DND-41 (cell line): ENCODE measurements at regions not wholly inside any gene's neighbourhood (a gene's known extent, or its start where the extent isn't known, plus 50 kb on each side); places are given as distances from the start of the nearest gene placed in this dataset.

Experiments used
- ATAC-seq: fragments of 200-7000 bp; cut with Tn5 transposase; 3 replicates; pipeline ENCODE4 v1.9.1; 2021; ENCODE audit warnings: low read depth; ENCODE audit not compliant: insufficient read depth
- DNase-seq: peaks from one replicate; pipeline ENCODE4 v3.0.0-alpha.2; 2020
- H2AFZ ChIP-seq: 2 replicates; pipeline ENCODE4 v1.6.0; 2012; ENCODE audit warnings: low read depth, low read length
- H3K27ac ChIP-seq: 2 replicates; pipeline ENCODE4 v1.5.1; 2012; ENCODE audit warnings: low read length, inconsistent platforms
- H3K27me3 ChIP-seq: fragments of 200-600 bp; sonication (generic); 2 replicates; pipeline ENCODE4 v1.6.0; 2012; ENCODE audit warnings: low read length, mild to moderate bottlenecking, inconsistent platforms; ENCODE audit not compliant: insufficient read depth, poor library complexity
- H3K36me3 ChIP-seq: 2 replicates; pipeline ENCODE4 v1.5.1; 2012; ENCODE audit warnings: low read length, inconsistent platforms; ENCODE audit not compliant: insufficient read depth
- H3K4me1 ChIP-seq: 2 replicates; pipeline ENCODE4 v1.5.1; 2012; ENCODE audit warnings: mild to moderate bottlenecking, low read length; ENCODE audit not compliant: insufficient read depth
- H3K4me2 ChIP-seq: 2 replicates; pipeline ENCODE4 v1.6.0; 2012; ENCODE audit warnings: mild to moderate bottlenecking, moderate library complexity, low read length, inconsistent platforms; ENCODE audit not compliant: insufficient read depth
- H3K4me3 ChIP-seq, 2 experiments: fragments of 200-600 bp in 1 of 2; shearing (Covaris generic) in 1 of 2; 2 replicates each; pipeline ENCODE4 v1.5.1; 2012 to 2016; ENCODE audit warnings: inconsistent platforms in 2 of 2, low read length in 2 of 2, mild to moderate bottlenecking in 2 of 2, low read depth in 1 of 2, moderate library complexity in 1 of 2
- H3K79me2 ChIP-seq: 2 replicates; pipeline ENCODE4 v1.6.0; 2012; ENCODE audit warnings: low read length, inconsistent platforms; ENCODE audit not compliant: insufficient read depth
- H3K9ac ChIP-seq: 2 replicates; pipeline ENCODE4 v1.6.0; 2012; ENCODE audit warnings: low read depth, mild to moderate bottlenecking, inconsistent platforms, low read length, moderate library complexity
- H3K9me3 ChIP-seq: 2 replicates; pipeline ENCODE4 v1.5.1; 2012; ENCODE audit warnings: low read length, moderate library complexity, mild to moderate bottlenecking, inconsistent platforms; ENCODE audit not compliant: insufficient read depth, severe bottlenecking
- H4K20me1 ChIP-seq: 2 replicates; pipeline ENCODE4 v1.6.0; 2012; ENCODE audit warnings: low read length; ENCODE audit not compliant: insufficient read depth
- CTCF ChIP-seq: IDR thresholded peaks from 2 replicates; pipeline ENCODE4 v1.5.1; 2012; ENCODE audit warnings: borderline replicate concordance, low read length, moderate library complexity, mild to moderate bottlenecking; ENCODE audit not compliant: poor library complexity, severe bottlenecking; ENCODE audit errors: extremely low read depth
- EZH2 ChIP-seq: IDR thresholded peaks from 3 replicates; pipeline ENCODE4 v1.6.1; 2012; ENCODE audit warnings: borderline replicate concordance, low read depth, mild to moderate bottlenecking, moderate library complexity, low read length, inconsistent platforms; ENCODE audit not compliant: severe bottlenecking

- no peak overlapping the region for H2AFZ ChIP-seq
- H3K4me2 ChIP-seq, result no peak overlapping the region
- no peaks in the 10 kb centered on the region for H4K20me1 ChIP-seq
- TF ChIP-seq CTCF (no peak), EZH2 (no peak)
- no peaks in the 10 kb centered on the region for H3K36me3 ChIP-seq
- no peak overlapping the region for H3K27ac ChIP-seq
- no peaks in the 10 kb centered on the region for H3K79me2 ChIP-seq
- H3K4me3 ChIP-seq, result no peak overlapping the region
- DNase-seq (no peak), ATAC-seq (no peak)
- H3K9me3 ChIP-seq, result no peaks in the 10 kb centered on the region
- H3K27me3 ChIP-seq, result peaks cover 2% of the 10 kb centered on the region
- no peak overlapping the region for H3K9ac ChIP-seq
- H3K4me1 ChIP-seq, result no peaks in the 10 kb centered on the region
Measured at GRCh38 chr7:31444196-31444595, 69.7 kb upstream of the ITPRID1 start.

- TF ChIP-seq EZH2, result no peak
- TF ChIP-seq CTCF, result no peak
- ATAC-seq, result no peak
- Histone ChIP-seq H2AFZ (no peak overlapping the region), H3K4me2 (no peak overlapping the region), H3K27me3 (no peaks in the 10 kb centered on the region), H3K9ac (no peak overlapping the region), H3K9me3 (no peaks in the 10 kb centered on the region), H3K27ac (no peak overlapping the region), H4K20me1 (no peaks in the 10 kb centered on the region), H3K36me3 (no peaks in the 10 kb centered on the region), H3K4me1 (no peaks in the 10 kb centered on the region), H3K79me2 (no peaks in the 10 kb centered on the region), H3K4me3 (no peak overlapping the region)
- DNase-seq, result no peak
Measured at GRCh38 chr7:31445686-31446355, 68.1 kb upstream of the ITPRID1 start.

GRCh38 chr7:31448649-31449048, 65.2 kb upstream of the ITPRID1 start:
- Histone ChIP-seq H3K9me3 (no peaks in the 10 kb centered on the region), H2AFZ (no peak overlapping the region), H3K4me2 (no peak overlapping the region), H3K79me2 (no peaks in the 10 kb centered on the region), H3K36me3 (no peaks in the 10 kb centered on the region), H3K4me3 (no peak overlapping the region), H4K20me1 (no peaks in the 10 kb centered on the region), H3K9ac (no peak overlapping the region), H3K27me3 (no peaks in the 10 kb centered on the region), H3K27ac (no peak overlapping the region), H3K4me1 (no peaks in the 10 kb centered on the region)
- TF ChIP-seq CTCF (no peak), EZH2 (no peak)
- ATAC-seq, result no peak
- DNase-seq, result no peak
